22Rv1 (cell line): ENCODE measurements at regions not wholly inside any gene's neighbourhood (a gene's known extent, or its start where the extent isn't known, plus 50 kb on each side); places are given as distances from the start of the nearest gene placed in this dataset.

Experiments
- CTCF ChIP-seq: fragments of 450-650 bp; IDR thresholded peaks from 2 replicates; pipeline ENCODE4 v1.5.1; 2017; ENCODE audit warnings: mild to moderate bottlenecking
- ZFX ChIP-seq: fragments of 450-650 bp; IDR thresholded peaks from 2 replicates; pipeline ENCODE4 v1.6.1; 2017; ENCODE audit warnings: antibody characterized with exemption, borderline replicate concordance

- TF ChIP-seq CTCF (no peak), ZFX (no peak)
Observed at GRCh38 chr10:124301736-124302135, 117.0 kb downstream of the OAT start.
